Tongue (tissue), 1 donor: ENCODE measurements at regions not wholly inside any gene's neighbourhood (a gene's known extent, or its start where the extent isn't known, plus 50 kb on each side); places are given as distances from the start of the nearest gene placed in this dataset.

Source experiments
- DNase-seq: peaks from one replicate; pipeline ENCODE4 v3.0.0-alpha.2; 2015

DNA sequence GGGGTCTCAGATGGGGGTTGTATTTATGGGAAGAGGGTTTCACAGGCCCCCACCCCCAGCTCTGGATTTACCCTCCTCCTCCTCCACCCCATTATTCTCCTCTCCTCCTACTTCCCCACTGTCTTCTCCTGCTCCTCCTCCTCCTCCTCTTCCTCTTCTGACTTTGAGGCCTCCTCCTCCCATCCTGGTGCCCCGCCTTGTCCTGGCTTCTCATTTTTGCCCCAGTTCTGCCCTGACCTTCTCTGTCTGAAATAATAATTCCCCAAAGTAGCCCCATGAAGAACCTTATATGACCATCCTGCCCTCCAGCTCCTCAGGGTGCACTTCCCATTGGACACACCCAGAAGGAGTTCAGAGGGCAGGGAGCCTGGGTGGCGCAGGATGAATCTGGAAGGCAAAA is 351.4 kb upstream of the GATB start:
- no peak for DNase-seq

- DNase-seq, result no peak
These were observed 350.0 kb upstream of the GATB start for GRCh38 chr4:152110780-152111179.

DNA sequence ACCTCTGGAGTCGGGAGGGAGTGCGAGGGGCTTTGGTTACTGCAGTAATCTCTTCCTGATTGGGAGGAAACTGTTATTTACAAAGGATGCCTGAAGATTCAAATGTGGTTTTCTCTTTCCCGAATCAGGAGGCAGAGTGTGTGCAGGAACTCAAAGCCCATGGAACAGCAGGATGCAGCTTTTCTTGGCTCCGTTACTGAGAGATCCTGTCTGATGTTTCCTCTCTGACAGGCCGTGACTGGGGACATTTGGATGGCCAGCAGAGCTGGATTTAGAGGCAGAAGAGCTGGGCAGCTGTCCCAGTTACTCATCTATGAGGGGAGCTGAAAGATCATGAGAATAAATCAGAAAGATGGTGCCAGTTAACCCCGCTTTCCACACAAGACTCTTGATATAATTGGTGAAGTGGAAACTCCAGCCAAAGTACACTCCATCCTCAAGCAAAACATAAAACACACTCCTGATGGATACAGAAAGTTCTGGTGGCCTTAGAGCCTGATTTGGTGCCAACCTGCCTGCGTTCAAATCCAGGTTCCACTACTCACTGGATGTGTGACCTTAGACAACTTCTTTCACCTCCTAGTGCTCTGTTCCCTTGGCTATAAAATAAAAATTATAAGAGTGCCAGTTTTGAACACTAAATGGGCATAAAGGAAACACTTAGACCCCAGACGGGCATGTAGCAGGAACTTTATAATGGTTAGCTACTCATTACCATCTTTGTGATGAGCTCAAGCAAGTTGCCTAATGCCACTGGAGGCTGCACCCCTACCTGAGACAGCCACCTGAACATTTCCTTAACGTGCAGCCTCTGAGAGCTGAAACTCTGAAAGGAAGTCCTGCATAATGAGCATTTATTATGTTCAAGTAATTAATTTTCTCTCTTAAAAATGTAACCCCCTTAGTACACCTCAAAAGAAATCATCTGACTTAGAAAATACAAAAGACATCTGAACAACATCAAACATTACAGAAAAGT is 349.0 kb upstream of the GATB start:
- DNase-seq, result peak; percentile 89

GRCh38 chr4:152107736-152108500 is 347.1 kb upstream of the GATB start:
- DNase-seq, result no peak

GRCh38 chr4:152106781-152107321 is 346.0 kb upstream of the GATB start:
- no peak for DNase-seq

GRCh38 chr4:152106113-152106763 is 345.4 kb upstream of the GATB start:
- DNase-seq, result peak; percentile 53

- DNase-seq, result no peak
These were observed 344.1 kb upstream of the GATB start for GRCh38 chr4:152104901-152105357.

GRCh38 chr4:152104356-152104755 is 343.5 kb upstream of the GATB start:
- no peak for DNase-seq

- no peak for DNase-seq
These were observed 342.5 kb upstream of the GATB start for GRCh38 chr4:152103181-152103901.

- DNase-seq, result no peak
These were observed 341.7 kb upstream of the GATB start for GRCh38 chr4:152102436-152103000.

DNA sequence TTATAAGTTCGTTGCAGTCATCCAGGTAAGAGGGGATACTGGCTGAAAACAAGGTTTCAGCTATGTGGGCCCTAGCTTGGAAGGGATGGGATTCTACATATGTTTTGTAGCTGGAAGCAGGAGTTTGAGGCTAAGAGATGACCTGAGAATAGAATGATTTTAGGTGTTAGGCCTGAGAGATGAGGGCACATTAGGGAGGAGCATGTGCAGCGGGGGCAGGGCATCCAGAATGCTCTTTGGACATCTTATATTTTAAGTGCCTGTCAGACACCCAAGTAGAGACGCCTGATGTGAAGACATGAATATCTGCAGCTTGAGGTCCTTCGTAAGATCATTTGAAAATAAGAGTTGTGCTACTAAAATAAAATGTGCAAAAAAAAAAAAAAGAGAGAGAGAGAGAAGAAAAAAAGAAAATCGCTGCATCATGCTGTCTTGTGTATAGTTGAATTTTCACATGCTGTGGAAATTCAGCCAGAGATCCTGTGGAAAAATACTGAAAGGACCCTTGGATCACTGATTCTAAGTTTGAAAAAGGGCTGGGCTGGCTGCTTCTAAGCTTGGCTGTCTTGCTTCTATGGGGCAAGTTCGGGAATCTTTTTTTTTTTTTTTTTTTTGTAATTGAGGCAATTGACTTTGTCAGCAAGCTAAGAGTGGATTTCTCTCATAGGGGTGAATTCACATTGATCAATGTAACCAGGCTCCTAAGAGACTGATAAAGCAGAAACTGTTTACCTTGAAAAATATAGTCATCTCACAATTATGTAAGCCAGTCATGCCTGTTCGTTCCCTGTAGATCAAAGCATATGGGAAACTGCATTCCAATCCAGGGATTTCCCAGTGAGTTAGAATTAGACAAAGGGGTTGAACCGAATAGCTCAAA is 341.0 kb upstream of the GATB start:
- no peak for DNase-seq

DNA sequence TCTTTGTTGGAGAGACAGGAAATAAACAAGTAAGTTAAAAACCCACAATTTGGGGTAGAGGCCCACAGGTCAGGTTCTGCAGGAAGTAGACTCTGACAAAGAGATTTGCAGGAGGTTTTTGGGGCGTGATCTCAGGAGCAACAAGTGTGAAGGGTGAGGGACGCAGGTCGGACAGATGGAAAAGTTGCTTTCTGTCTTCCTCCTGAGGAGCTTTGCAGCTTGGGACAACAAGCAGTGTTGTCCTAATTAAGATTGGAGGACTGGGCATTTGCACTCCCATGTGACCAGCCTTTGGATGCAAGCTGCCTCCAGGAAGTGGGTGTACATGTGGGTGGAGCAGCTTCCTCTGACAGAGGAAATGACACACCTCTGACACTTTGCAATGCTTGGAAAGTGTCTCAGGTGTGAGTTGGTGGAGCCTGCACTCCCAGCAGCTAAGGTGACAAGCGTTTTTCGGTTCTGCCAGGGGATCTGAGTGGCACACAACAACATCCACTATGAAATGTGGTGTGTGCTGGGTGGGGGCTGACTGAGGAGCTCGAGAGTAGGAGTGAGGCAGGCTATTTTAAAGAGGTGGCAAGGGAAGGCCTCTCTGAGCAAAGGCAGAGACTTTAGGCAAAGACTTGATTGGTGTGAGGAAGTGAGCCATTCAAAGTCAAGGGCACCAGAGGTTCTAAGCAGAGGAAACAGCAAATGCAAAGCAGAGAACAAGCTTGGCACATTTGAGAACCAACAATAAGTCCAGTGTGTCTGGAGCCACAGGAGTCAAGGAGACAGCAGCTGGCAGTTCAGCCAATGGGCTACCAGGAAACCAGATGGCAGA is 339.8 kb upstream of the GATB start:
- DNase-seq, result no peak

- no peak for DNase-seq
These were observed 339.2 kb upstream of the GATB start for GRCh38 chr4:152099981-152100378.

DNA sequence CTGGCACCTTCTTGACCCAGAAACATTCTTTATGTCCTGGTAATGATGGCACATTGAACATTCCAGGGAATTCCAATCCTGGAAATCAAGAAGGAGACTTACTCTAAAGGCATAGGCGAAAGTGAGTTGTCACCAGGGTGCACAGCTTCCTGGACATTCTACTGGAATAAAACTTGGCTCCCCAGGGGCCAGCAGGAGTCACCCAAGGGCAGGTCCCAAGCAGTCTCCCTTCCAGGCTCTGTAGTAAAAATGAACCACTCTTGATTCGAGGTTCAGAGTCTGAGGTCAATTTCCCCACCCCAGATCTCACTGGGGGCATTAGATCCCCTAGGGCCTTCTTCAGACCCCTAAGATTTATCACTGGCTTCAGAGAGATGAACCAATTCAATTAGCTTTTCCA is 338.7 kb upstream of the GATB start:
- DNase-seq, result no peak

GRCh38 chr4:152099061-152099425 is 338.2 kb upstream of the GATB start:
- no peak for DNase-seq

DNA sequence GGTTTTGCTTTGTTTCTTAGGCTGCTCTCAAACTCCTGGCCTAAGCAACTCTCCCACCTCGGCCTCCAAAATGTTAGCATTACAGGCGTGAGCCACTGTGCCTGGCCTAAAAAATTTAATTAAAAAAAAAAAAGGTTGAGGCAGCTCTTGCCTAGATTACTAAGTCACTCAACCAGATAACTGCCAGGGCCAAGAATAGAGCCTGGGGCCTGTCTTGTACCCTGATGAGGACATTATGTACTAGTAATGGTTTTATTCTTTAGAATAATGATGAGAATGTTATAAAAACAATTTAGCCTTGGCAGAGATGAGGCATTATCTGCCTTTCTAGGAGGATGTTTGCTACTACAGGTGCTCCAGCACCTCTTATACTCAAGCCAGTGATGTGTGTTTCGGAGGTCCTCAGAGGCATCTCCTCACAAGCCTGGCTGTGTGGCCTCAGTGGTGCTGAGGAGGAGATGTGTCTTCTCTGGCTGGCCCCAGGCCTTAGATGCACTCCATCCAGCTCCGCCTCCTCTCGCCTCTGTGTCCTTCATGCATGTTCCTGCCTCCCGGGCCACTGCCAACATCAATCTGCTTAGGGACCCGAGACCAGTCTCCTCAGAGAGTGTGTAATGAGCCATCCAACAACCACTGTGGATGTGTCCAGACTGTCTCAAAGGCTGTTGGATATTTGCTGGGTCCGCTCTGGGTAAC is 337.7 kb upstream of the GATB start:
- DNase-seq, result no peak

GRCh38 chr4:152097371-152097770 is 336.6 kb upstream of the GATB start:
- DNase-seq, result no peak

- no peak for DNase-seq
These were observed 334.9 kb upstream of the GATB start for GRCh38 chr4:152095701-152096070.
